A549 (cell line): ENCODE measurements at regions not wholly inside any gene's neighbourhood (a gene's known extent, or its start where the extent isn't known, plus 50 kb on each side); places are given as distances from the start of the nearest gene placed in this dataset.

Source experiments
- ATAC-seq, 2 experiments: fragments of 200-7000 bp in 1 of 2; fragments of >200 bp in 1 of 2; cut with Nextera tagmentation in 1 of 2; cut with Tn5 transposase in 1 of 2; 3 replicates each; pipeline versions ENCODE4 v1.8.0 to v1.9.1; 2018 to 2020; ENCODE audit warnings: mild to moderate bottlenecking in 1 of 2, moderate library complexity in 1 of 2
- CTCF ChIA-PET: fragments of 300-600 bp; sonication (Branson Sonifier 250); formaldehyde crosslinking; extraction: SDS; loops from one replicate; lab custom pipeline; 2021; ENCODE audit warnings: antibody characterized with exemption, inconsistent platforms; lab: Yijun Ruan, JAX
- POLR2A ChIA-PET: fragments of 350-600 bp; formaldehyde crosslinking; extraction: SDS; loops from one replicate; lab custom pipeline; 2021; ENCODE audit warnings: antibody characterized with exemption, inconsistent platforms; lab: Yijun Ruan, JAX
- DNase-seq, 2 experiments: peaks; one replicate each; pipeline versions ENCODE4 v3.0.0 to v3.0.0-alpha.2; 2011 to 2016; ENCODE audit warnings: low read depth in 1 of 2, low spot score in 1 of 2
- FAIRE-seq: peaks from 2 replicates; lab custom pipeline; 2011; peaks lifted over from hg19 to GRCh38; lab: Jason Lieb, UNC
- H3K27ac ChIP-seq, 2 experiments: fragments of >200 bp; sonication (Bioruptor Twin); formaldehyde crosslinking; 3 replicates each; pipeline ENCODE4 v1.5.1; 2016 to 2017
- H3K4me1 ChIP-seq: fragments of >200 bp; sonication (Bioruptor Twin); formaldehyde crosslinking; 3 replicates; pipeline ENCODE4 v1.6.1; 2016
- H3K4me2 ChIP-seq: fragments of >200 bp; sonication (Bioruptor Twin); formaldehyde crosslinking; 3 replicates; pipeline ENCODE4 v1.6.1; 2016
- H3K4me3 ChIP-seq: fragments of >200 bp; sonication (Bioruptor Twin); formaldehyde crosslinking; 3 replicates; pipeline ENCODE4 v1.5.1; 2016
- H3K9me3 ChIP-seq: fragments of >200 bp; sonication (Bioruptor Twin); formaldehyde crosslinking; 3 replicates; pipeline ENCODE4 v1.6.1; 2016
- ATOH8 ChIP-seq: fragments of 250-450 bp; sonication (Bioruptor Pico); IDR thresholded peaks from 2 replicates; pipeline ENCODE4 v1.5.0; 2020; ENCODE audit warnings: low read depth, mild to moderate bottlenecking, moderate library complexity
- BCL3 ChIP-seq: fragments of >200 bp; sonication (Bioruptor Twin); formaldehyde crosslinking; IDR thresholded peaks from 3 replicates; pipeline ENCODE4 v1.6.1; 2016
- CEBPB ChIP-seq, 2 experiments: fragments of >200 bp in 1 of 2; sonication (Bioruptor Twin) in 1 of 2; formaldehyde crosslinking in 1 of 2; IDR thresholded peaks; 2 replicates each; pipeline ENCODE4 v1.6.1; 2012 to 2016
- CHD4 ChIP-seq: fragments of 200-600 bp; sonication (generic); IDR thresholded peaks from 2 replicates; pipeline ENCODE4 v1.6.1; 2016; ENCODE audit warnings: antibody characterized with exemption, mild to moderate bottlenecking, borderline replicate concordance
- CTCF ChIP-seq: fragments of >200 bp; sonication (Bioruptor Twin); formaldehyde crosslinking; IDR thresholded peaks from 3 replicates; pipeline ENCODE4 v1.5.1; 2016
- ESRRA ChIP-seq: fragments of 150-350 bp; IDR thresholded peaks from 2 replicates; pipeline ENCODE4 v1.6.1; 2014; ENCODE audit warnings: mild to moderate bottlenecking, low read length, borderline replicate concordance
- FOSL2 ChIP-seq, 2 experiments: fragments of 450-650 bp in 1 of 2; fragments of >200 bp in 1 of 2; sonication (Bioruptor Twin) in 1 of 2; formaldehyde crosslinking; IDR thresholded peaks; 2 replicates each; pipeline versions ENCODE4 v1.5.0 to v1.6.1; 2016 to 2020; ENCODE audit warnings: mild to moderate bottlenecking in 1 of 2, moderate library complexity in 1 of 2
- GATA3 ChIP-seq: IDR thresholded peaks from 2 replicates; pipeline ENCODE4 v1.6.1; 2012; ENCODE audit warnings: borderline replicate concordance
- HEYL ChIP-seq: fragments of 250-450 bp; sonication (Bioruptor Pico); IDR thresholded peaks from 2 replicates; pipeline ENCODE4 v1.8.0; 2021; ENCODE audit warnings: mild to moderate bottlenecking, moderate library complexity
- JUNB ChIP-seq: fragments of >200 bp; sonication (Bioruptor Twin); formaldehyde crosslinking; IDR thresholded peaks from 2 replicates; pipeline ENCODE4 v1.6.1; 2016
- KDM1A ChIP-seq: fragments of 200-600 bp; sonication (generic); IDR thresholded peaks from 2 replicates; pipeline ENCODE4 v1.6.1; 2016; ENCODE audit warnings: low read depth, mild to moderate bottlenecking
- KDM5A ChIP-seq: fragments of 200-600 bp; sonication (generic); IDR thresholded peaks from 2 replicates; pipeline ENCODE4 v1.6.1; 2016; ENCODE audit warnings: antibody characterized with exemption, mild to moderate bottlenecking
- MAFK ChIP-seq: fragments of 450-650 bp; IDR thresholded peaks from 2 replicates; pipeline ENCODE4 v1.6.1; 2014; ENCODE audit not compliant: partially characterized antibody
- MAX ChIP-seq: IDR thresholded peaks from 2 replicates; pipeline ENCODE4 v1.6.1; 2012
- MYC ChIP-seq: IDR thresholded peaks from 2 replicates; pipeline ENCODE4 v1.6.1; 2012; ENCODE audit warnings: mild to moderate bottlenecking, inconsistent platforms, low read length, improper control_type of control experiment, borderline replicate concordance
- NPAS2 ChIP-seq: fragments of 250-450 bp; sonication (Bioruptor Pico); IDR thresholded peaks from 2 replicates; pipeline ENCODE4 v1.8.0; 2022; ENCODE audit warnings: mild to moderate bottlenecking, moderate library complexity, borderline replicate concordance
- NR3C1 ChIP-seq: fragments of >200 bp; sonication (Bioruptor Twin); formaldehyde crosslinking; IDR thresholded peaks from 3 replicates; pipeline ENCODE4 v1.6.1; 2017
- PHF8 ChIP-seq: fragments of 200-600 bp; sonication (generic); IDR thresholded peaks from 2 replicates; pipeline ENCODE4 v1.6.1; 2016; ENCODE audit warnings: low read depth, mild to moderate bottlenecking, antibody characterized with exemption, moderate library complexity, borderline replicate concordance
- TP53 ChIP-seq: fragments of 250-450 bp; sonication (Bioruptor Pico); IDR thresholded peaks from 2 replicates; pipeline ENCODE4 v1.5.0; 2021; ENCODE audit warnings: mild to moderate bottlenecking, moderate library complexity
- ZNF302 ChIP-seq: fragments of 250-450 bp; sonication (Bioruptor Pico); IDR thresholded peaks from 2 replicates; pipeline ENCODE4 v1.9.0; 2021; ENCODE audit warnings: inconsistent platforms, mild to moderate bottlenecking, moderate library complexity
- WGBS: methylation state at CpG from one replicate; pipeline ENCODE4 v1.1.6; 2017; ENCODE audit errors: missing lambda C conversion rate; 5-methylcytosine and 5-hydroxymethylcytosine counted together

GRCh38 chr1:168631671-168632400 is 55.4 kb downstream of the XCL1 start:
- TF ChIP-seq KDM1A = no peak
- TF ChIP-seq GATA3 = no peak
- no peak for TF ChIP-seq CEBPB (IDR thresholded peaks at IDR 0.05)
- TF ChIP-seq KDM5A = no peak
- no peak for TF ChIP-seq ESRRA
- TF ChIP-seq MAX = no peak
- TF ChIP-seq HEYL (CRISPR knock-in tag) = no peak
- TF ChIP-seq CTCF = no peak
- TF ChIP-seq ATOH8 (CRISPR knock-in tag) = no peak
- TF ChIP-seq JUNB = no peak
- no peak for TF ChIP-seq NR3C1
- TF ChIP-seq FOSL2 (IDR thresholded peaks at IDR 0.05) = no peak
- no peak for TF ChIP-seq FOSL2 (CRISPR knock-in tag; IDR thresholded peaks at IDR 0.05)
- no peak for TF ChIP-seq MAFK
- no peak for TF ChIP-seq PHF8
- no peak for TF ChIP-seq MYC
- TF ChIP-seq ZNF302 (CRISPR knock-in tag) = no peak
- TF ChIP-seq TP53 = no peak
- no peak for TF ChIP-seq BCL3
- WGBS = 57% methylated on average over 7 of the region's 7 CpGs
- Histone ChIP-seq H3K27ac (no peak overlapping the region), H3K4me2 (no peak overlapping the region), H3K4me1 (peaks cover 19% of the 10 kb centered on the region; the same call in 2 of the 3 replicates), H3K4me3 (no peak overlapping the region), H3K9me3 (no peaks in the 10 kb centered on the region)
- no peak for FAIRE-seq
- no peak for ATAC-seq
- no peak for DNase-seq
- ChIA-PET CTCF (interaction anchor here (1.0 kb wide), 1 partner anchor 28 kb away, joined by 3 read pairs; no protein-coding TSS in a partner anchor), POLR2A (no interaction called here)

GRCh38 chr1:168634951-168635532 is 58.6 kb downstream of the XCL1 start:
- POLR2A ChIA-PET = no interaction called here
- H3K27ac ChIP-seq = no peak overlapping the region

More at GRCh38 chr1:168634951-168635532, 58.6 kb downstream of the XCL1 start:
- Histone ChIP-seq H3K4me1 (peaks cover 11% of the 10 kb centered on the region; the same call in 2 of the 3 replicates), H3K9me3 (no peaks in the 10 kb centered on the region), H3K4me2 (no peak overlapping the region), H3K4me3 (no peak overlapping the region)
- DNase-seq = no peak
- CTCF ChIA-PET = no interaction called here
- FAIRE-seq = no peak
- ATAC-seq = no peak
- WGBS = 74% methylated on average over 3 of the region's 3 CpGs
- TF ChIP-seq ATOH8 (CRISPR knock-in tag) = no peak
- TF ChIP-seq CHD4 = no peak
- TF ChIP-seq NPAS2 (CRISPR knock-in tag) = no peak
